NCI-H748 treated with DMSO at 0.1 percent for 48 hours (cell line): ENCODE measurements at regions not wholly inside any gene's neighbourhood (a gene's known extent, or its start where the extent isn't known, plus 50 kb on each side); places are given as distances from the start of the nearest gene placed in this dataset.
"Not testable (repeated sequence)": the region's sequence is repeated elsewhere in the genome, so short reads cannot be mapped to it uniquely, and the experiment has no call there.

Source experiments
- DNase-seq: peaks from one replicate; lab custom pipeline; 2025; lab: John Stamatoyannopoulos, UW

- no peak for DNase-seq
These were observed 543.2 kb upstream of the EPHA7 start for GRCh38 chr6:93962566-93962965.

- DNase-seq = no peak
These were observed 535.2 kb upstream of the EPHA7 start for GRCh38 chr6:93954584-93954983.

- no peak for DNase-seq
These were observed 524.3 kb upstream of the EPHA7 start for GRCh38 chr6:93943661-93944060.

GRCh38 chr6:93940381-93940780 lies 521.0 kb upstream of the EPHA7 start:
- no peak for DNase-seq

GRCh38 chr6:93932175-93932574 lies 512.8 kb upstream of the EPHA7 start:
- DNase-seq = no peak

GRCh38 chr6:93927731-93928130 lies 508.4 kb upstream of the EPHA7 start:
- DNase-seq = no peak

GRCh38 chr6:93919365-93919764 lies 500.0 kb upstream of the EPHA7 start:
- DNase-seq = no peak

- DNase-seq = no peak
These were observed 498.9 kb upstream of the EPHA7 start for GRCh38 chr6:93918258-93918657.

- no peak for DNase-seq
These were observed 497.9 kb upstream of the EPHA7 start for GRCh38 chr6:93917216-93917615.

GRCh38 chr6:93916716-93917115 lies 497.4 kb upstream of the EPHA7 start:
- no peak for DNase-seq

- DNase-seq = no peak
These were observed 496.6 kb upstream of the EPHA7 start for GRCh38 chr6:93915961-93916360.

GRCh38 chr6:93902517-93902916 lies 483.2 kb upstream of the EPHA7 start:
- no peak for DNase-seq

GRCh38 chr6:93900142-93900541 lies 480.8 kb upstream of the EPHA7 start:
- DNase-seq = no peak

- no peak for DNase-seq
These were observed 476.7 kb upstream of the EPHA7 start for GRCh38 chr6:93896081-93896480.

- DNase-seq = no peak
These were observed 475.2 kb upstream of the EPHA7 start for GRCh38 chr6:93894521-93894920.

- no peak for DNase-seq
These were observed 470.4 kb upstream of the EPHA7 start for GRCh38 chr6:93889713-93890112.

- DNase-seq = no peak
These were observed 467.1 kb upstream of the EPHA7 start for GRCh38 chr6:93886416-93886815.

- no peak for DNase-seq
These were observed 440.6 kb upstream of the EPHA7 start for GRCh38 chr6:93859971-93860370.

- DNase-seq = no peak
These were observed 438.9 kb upstream of the EPHA7 start for GRCh38 chr6:93858213-93858612.

- DNase-seq = no peak
These were observed 430.5 kb upstream of the EPHA7 start for GRCh38 chr6:93849857-93850256.

GRCh38 chr6:93848031-93848742 lies 428.8 kb upstream of the EPHA7 start:
- no peak for DNase-seq

- no peak for DNase-seq
These were observed 422.8 kb upstream of the EPHA7 start for GRCh38 chr6:93842178-93842577.

GRCh38 chr6:93835451-93836145 lies 416.2 kb upstream of the EPHA7 start:
- not testable (repeated sequence) for DNase-seq

GRCh38 chr6:93835026-93835425 lies 415.7 kb upstream of the EPHA7 start:
- DNase-seq = not testable (repeated sequence)
